HG03457 (cell line): ENCODE measurements at regions not wholly inside any gene's neighbourhood (a gene's known extent, or its start where the extent isn't known, plus 50 kb on each side); places are given as distances from the start of the nearest gene placed in this dataset.

Experiments
- ATAC-seq: cut with Tn5 transposase; IDR thresholded peaks from one replicate; pipeline ENCODE4 v1.9.1; 2021; ENCODE audit warnings: moderate number of reproducible peaks; ENCODE audit not compliant: unreplicated experiment

GRCh38 chr20:11032611-11033010, 358.8 kb upstream of the JAG1 start:
- no peak for ATAC-seq

GRCh38 chr20:11034025-11034424, 360.2 kb upstream of the JAG1 start:
- no peak for ATAC-seq

GRCh38 chr20:11035211-11035610, 361.4 kb upstream of the JAG1 start:
- no peak for ATAC-seq

- no peak for ATAC-seq
These were observed 367.6 kb upstream of the JAG1 start for GRCh38 chr20:11041396-11041795.

GRCh38 chr20:11043001-11043400, 369.2 kb upstream of the JAG1 start:
- no peak for ATAC-seq

GRCh38 chr20:11044561-11044960, 370.8 kb upstream of the JAG1 start:
- no peak for ATAC-seq

- ATAC-seq, result no peak
These were observed 371.8 kb upstream of the JAG1 start for GRCh38 chr20:11045412-11046175.

- no peak for ATAC-seq
These were observed 373.8 kb upstream of the JAG1 start for GRCh38 chr20:11047559-11047958.

- no peak for ATAC-seq
These were observed 374.9 kb upstream of the JAG1 start for GRCh38 chr20:11048739-11049138.

- no peak for ATAC-seq
These were observed 376.6 kb upstream of the JAG1 start for GRCh38 chr20:11050350-11050749.

GRCh38 chr20:11051136-11051535, 377.3 kb upstream of the JAG1 start:
- no peak for ATAC-seq

- ATAC-seq, result no peak
These were observed 379.5 kb upstream of the JAG1 start for GRCh38 chr20:11053310-11053709.

- ATAC-seq, result no peak
These were observed 380.6 kb upstream of the JAG1 start for GRCh38 chr20:11054266-11054993.

GRCh38 chr20:11056414-11056813, 382.6 kb upstream of the JAG1 start:
- ATAC-seq, result no peak

- no peak for ATAC-seq
These were observed 383.8 kb upstream of the JAG1 start for GRCh38 chr20:11057624-11058023.

- no peak for ATAC-seq
These were observed 385.9 kb upstream of the JAG1 start for GRCh38 chr20:11059659-11060058.

GRCh38 chr20:11060423-11061185, 386.8 kb upstream of the JAG1 start:
- no peak for ATAC-seq

- no peak for ATAC-seq
These were observed 389.6 kb upstream of the JAG1 start for GRCh38 chr20:11063444-11063843.

- no peak for ATAC-seq
These were observed 391.1 kb upstream of the JAG1 start for GRCh38 chr20:11064946-11065345.

- no peak for ATAC-seq
These were observed 393.6 kb upstream of the JAG1 start for GRCh38 chr20:11067359-11067758.

- no peak for ATAC-seq
These were observed 399.2 kb upstream of the JAG1 start for GRCh38 chr20:11072982-11073381.
